ENCODE measurements at regions not wholly inside any gene's neighbourhood (a gene's known extent, or its start where the extent isn't known, plus 50 kb on each side); places are given as distances from the start of the nearest gene placed in this dataset.
A peak's percentile ranks its signal among the peaks of the same experiment; 100 is the strongest.

- TF ChIP-seq ZNF160 (CRISPR knock-in tag; IDR thresholded peaks at IDR 0.05): no peak; the same call in 1 of the 2 replicates
- TF ChIP-seq DBP (CRISPR knock-in tag; IDR thresholded peaks at IDR 0.05; ENCODE audit: not compliant biosample characterization): no peak
- no peak for TF ChIP-seq ZNF264 (CRISPR knock-in tag; IDR thresholded peaks at IDR 0.05)
- no peak for TF ChIP-seq BRF2 (CRISPR knock-in tag; IDR thresholded peaks at IDR 0.05)
- TF ChIP-seq ZNF136 (CRISPR knock-in tag; IDR thresholded peaks at IDR 0.05; ENCODE audit: low read depth): peak; percentile 91
- no peak for TF ChIP-seq ZNF331 (CRISPR knock-in tag; IDR thresholded peaks at IDR 0.05)
- TF ChIP-seq SNAPC5 (CRISPR knock-in tag; IDR thresholded peaks at IDR 0.05; ENCODE audit: borderline replicate concordance): no peak
- TF ChIP-seq TCF7L2 (IDR thresholded peaks at IDR 0.05; ENCODE audit: low read depth, low read length): no peak
- TF ChIP-seq ZNF629 (CRISPR knock-in tag; conservative IDR thresholded peaks at IDR 0.05): no peak
- peak; percentile 88 for TF ChIP-seq ZNF607 (CRISPR knock-in tag; IDR thresholded peaks at IDR 0.05; ENCODE audit: borderline replicate concordance)
- peak; percentile 92 for TF ChIP-seq BCL3 (CRISPR knock-in tag; IDR thresholded peaks at IDR 0.05)
- TF ChIP-seq ZFP36 (IDR thresholded peaks at IDR 0.05; ENCODE audit: borderline replicate concordance, low read depth, low read length, partially characterized antibody): no peak
- TF ChIP-seq ZNF383 (CRISPR knock-in tag; IDR thresholded peaks at IDR 0.05; ENCODE audit: borderline replicate concordance): no peak
- no peak for TF ChIP-seq ZNF275 (CRISPR knock-in tag; IDR thresholded peaks at IDR 0.05; ENCODE audit: borderline replicate concordance)
- no peak for TF ChIP-seq PHF8 (CRISPR knock-in tag; IDR thresholded peaks at IDR 0.05)
- peak; percentile 92 for TF ChIP-seq ZNF414 (CRISPR knock-in tag; IDR thresholded peaks at IDR 0.05)
- no peak for TF ChIP-seq TAF15 (IDR thresholded peaks at IDR 0.05; ENCODE audit: low read depth, low read length, poor library complexity, severe bottlenecking)
- TF ChIP-seq KAT8 (CRISPR knock-in tag; IDR thresholded peaks at IDR 0.05): no peak
- no peak for TF ChIP-seq RFX5 (IDR thresholded peaks at IDR 0.05; ENCODE audit: low read depth, low read length)
- no peak for TF ChIP-seq NCOA1 (CRISPR knock-in tag; IDR thresholded peaks at IDR 0.05)
- TF ChIP-seq SRSF4 (IDR thresholded peaks at IDR 0.05; ENCODE audit: low read depth, low read length, poor library complexity, severe bottlenecking): no peak
Measured at GRCh38 chr14:34063470-34064164, 112.7 kb upstream of the EGLN3 start (continued).

All from HepG2 (cell line).